Superior temporal gyrus (tissue), 1 donor: ENCODE measurements at regions not wholly inside any gene's neighbourhood (a gene's known extent, or its start where the extent isn't known, plus 50 kb on each side); places are given as distances from the start of the nearest gene placed in this dataset.

Experiments
- DNase-seq: peaks from one replicate; pipeline ENCODE4 v3.0.0-alpha.2; 2016; ENCODE audit errors: extremely low spot score

DNA sequence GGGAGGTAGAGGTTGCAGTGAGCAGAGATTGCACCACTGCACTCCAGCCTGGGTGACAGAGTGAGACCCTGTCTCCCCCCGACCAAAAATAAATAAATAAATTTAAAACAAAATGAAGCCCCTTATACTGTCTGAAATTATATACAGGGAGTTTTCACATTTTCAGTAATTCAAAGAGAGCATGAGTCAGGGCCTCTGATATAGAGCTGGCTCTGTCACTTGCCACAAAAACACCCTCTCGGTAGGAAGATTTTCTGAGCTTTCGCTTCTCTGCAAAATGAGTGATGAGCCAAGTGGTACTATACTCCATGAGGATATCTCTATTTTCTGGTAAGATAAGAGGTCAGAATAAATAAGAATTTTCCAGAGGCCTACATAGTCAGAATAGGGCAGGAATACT, 462.9 kb downstream of the COG6 start:
- no peak for DNase-seq

GRCh38 chr13:40119852-40120251, 464.4 kb downstream of the COG6 start:
- no peak for DNase-seq

DNA sequence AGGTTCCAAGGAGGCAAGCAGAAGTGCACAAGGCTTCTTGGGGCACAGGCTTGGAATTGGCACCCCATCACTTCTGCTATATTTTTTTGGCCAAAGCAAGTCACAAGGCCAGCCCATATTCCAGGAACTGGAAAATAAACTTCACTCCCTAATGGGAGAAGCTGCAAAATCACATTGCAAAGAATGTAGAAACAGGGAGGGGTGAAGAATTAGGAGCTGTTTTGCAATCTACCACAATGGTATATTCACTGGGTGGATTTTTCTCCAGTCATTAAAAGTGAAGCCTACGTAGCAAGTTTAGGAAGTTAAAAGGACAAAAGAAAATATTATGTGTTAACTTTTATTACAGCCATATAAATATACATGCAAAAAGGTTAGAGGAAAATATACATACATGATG, 464.8 kb downstream of the COG6 start:
- DNase-seq: no peak

GRCh38 chr13:40120781-40121180, 465.3 kb downstream of the COG6 start:
- no peak for DNase-seq

- DNase-seq: no peak
Observed at GRCh38 chr13:40121722-40122121, 466.3 kb downstream of the COG6 start.

DNA sequence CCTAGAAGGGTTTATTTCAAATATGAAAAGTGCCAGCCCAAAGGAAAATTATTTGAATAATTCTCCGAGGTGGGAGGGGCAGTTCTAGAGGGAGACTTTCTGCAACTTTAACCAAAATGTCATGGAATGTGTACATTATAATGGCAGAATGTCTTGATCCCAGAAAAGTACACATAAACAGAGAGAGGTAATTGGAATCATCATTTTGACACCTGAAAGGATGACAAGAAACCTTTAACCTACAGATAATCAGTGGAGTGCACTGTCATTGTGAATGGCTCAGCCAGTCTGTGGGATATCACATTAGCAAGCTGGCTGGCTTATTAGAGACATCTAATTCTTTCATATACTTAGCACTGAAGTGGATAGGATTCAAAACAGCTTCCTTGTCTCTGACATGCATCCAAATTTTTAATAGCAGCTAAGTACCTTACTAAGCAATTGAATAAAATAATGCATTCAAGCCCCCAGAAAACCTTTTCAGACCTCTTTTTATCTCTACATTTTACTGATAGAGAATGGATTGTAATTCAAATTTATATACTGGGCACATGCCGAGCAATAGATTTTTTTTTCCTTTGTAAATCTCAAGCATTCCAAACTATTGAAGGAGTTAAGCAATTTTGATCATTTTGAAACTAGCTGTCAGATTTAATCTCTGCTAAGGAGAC, 468.6 kb downstream of the COG6 start:
- no peak for DNase-seq

DNA sequence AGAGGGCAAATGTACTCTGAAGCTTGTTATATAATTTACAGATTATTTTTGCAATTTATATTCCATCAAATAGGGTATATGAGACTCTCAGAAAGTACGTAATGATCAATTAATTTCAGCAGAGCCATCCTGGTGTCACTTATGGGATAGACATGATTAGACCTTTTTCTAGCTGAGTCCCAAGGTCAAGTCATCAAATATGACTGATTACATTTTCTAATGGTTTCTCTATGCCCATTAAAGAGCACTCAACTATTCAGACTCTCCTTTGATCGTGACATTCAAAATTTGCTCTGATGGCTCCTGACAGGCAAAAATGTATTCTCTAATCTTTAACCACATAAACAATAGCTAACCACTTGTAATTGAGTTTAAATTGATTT, 469.2 kb downstream of the COG6 start:
- no peak for DNase-seq

- DNase-seq: no peak
Observed at GRCh38 chr13:40125336-40125735, 469.9 kb downstream of the COG6 start.

DNA sequence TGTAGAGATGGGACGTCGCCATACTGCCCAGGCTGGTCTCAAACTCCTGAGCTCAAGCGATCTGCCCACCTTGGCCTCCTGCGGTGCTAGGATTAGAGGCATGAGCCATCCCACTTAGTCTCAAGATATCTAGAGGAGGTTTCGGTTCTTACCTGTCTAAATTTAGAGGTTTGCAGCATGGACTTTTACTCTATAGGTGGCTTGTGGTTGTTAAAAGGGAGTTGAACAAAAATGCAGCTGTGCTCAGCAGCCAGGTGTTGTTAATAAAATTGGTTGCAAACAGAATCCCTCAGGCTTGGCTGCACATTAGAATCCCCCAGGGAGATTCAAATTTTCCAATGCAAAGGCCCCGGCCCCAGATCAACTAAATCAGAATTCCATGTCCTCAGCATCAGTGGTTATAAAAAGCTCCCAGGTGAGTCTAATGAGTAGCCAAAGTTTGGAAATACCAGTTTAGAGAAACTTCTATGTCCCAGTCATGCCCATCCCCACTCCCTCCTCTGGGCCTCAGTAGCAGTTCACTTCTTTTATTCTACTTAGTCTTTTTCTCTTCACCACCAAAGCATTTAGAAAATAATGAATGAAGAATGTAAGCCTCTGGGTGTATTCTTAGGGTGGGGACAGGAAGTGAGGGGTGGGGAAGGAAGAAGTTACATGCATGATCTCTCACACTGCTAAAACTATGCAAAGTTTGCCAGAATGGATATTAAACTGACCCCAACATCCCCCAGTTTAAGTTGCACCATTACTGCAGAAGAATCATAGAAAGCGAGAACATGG, 471.0 kb downstream of the COG6 start:
- DNase-seq: no peak

DNA sequence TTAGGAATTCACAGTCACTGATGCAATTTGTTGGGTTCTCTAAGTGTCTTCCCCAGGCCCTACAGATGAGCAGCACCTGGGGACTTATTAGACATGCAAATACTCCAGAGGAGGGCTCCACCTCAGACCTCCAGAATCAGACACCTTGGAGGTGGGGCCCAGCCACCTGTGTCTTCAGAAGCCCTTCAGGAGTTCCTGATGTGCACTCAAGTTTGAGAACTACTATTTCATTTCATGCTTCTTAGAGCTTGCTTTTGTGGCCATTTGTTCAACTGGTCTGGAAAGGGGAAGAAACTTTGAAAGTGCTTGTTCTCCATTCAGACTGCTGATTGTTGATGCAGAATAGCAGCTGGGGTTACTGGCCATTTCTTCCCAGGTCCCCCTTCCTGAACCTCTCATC, 472.0 kb downstream of the COG6 start:
- no peak for DNase-seq

GRCh38 chr13:40127925-40128324, 472.5 kb downstream of the COG6 start:
- DNase-seq: no peak

GRCh38 chr13:40129467-40129866, 474.0 kb downstream of the COG6 start:
- DNase-seq: no peak

- no peak for DNase-seq
Observed at GRCh38 chr13:40130871-40131636, 475.6 kb downstream of the COG6 start.

GRCh38 chr13:40132249-40132648, 476.8 kb downstream of the COG6 start:
- no peak for DNase-seq

- no peak for DNase-seq
Observed at GRCh38 chr13:40136896-40137295, 481.4 kb downstream of the COG6 start.

- no peak for DNase-seq
Observed at GRCh38 chr13:40137400-40137799, 481.9 kb downstream of the COG6 start.

DNA sequence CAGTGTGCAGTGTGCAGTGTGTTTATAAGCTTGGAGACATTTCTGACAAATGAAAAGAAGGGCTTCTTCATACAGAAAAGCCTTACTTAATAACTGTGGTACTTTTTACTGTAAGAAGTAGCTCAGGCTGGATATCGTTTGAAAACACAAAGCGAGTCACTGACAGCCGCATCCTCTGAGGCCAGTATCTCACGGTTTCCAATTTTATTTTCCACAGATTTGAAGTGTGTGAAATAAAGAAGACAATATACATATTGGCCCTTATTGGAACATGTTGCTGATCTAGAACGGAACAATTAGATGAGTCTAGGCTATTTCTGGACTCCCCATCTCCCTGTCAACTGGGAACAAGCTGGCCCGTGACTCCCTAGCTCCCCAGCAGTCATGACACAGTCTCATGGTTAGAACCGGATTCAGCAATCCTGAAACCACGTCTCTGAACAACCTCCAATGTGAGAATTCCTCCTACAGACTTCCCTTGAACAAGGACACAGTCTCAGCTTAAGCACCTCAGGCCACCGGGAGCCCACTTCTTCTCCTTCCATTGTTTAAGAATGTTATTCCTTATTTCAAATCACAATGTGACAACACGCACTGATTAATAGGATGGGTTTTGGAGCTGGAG, 484.5 kb downstream of the COG6 start:
- no peak for DNase-seq

DNA sequence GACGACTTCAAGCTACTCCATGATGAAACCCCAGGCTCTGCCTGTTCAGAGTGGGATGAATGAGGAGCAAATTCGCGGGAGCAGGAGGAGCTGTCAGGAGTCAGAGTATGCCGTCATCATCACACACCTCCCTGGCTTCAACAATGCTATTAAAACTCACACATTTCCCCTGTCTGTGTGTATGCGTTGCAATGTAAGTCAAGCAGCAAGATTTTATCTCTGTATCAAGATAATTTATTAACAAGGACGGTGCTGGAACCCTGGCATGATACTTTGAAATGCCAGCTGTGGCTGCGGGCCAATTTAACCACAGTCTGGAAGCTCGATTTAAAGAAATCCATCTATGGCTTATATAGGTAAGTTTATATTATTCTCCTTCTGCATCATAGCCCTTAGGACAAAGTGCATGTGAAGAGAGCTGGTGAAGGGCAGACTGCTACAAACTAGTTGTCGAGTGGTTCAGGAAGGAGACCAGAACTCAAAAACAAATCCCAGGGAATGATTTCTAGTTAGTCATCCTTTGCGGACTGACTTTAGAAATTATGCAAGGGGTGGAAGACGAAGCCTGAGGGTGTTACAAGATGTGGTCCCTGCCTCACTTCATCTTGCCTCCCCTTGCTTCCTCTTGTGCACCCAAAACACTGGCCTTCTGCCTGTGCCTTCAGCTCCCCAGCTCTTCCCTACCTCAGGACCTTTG, 486.5 kb downstream of the COG6 start:
- no peak for DNase-seq

DNA sequence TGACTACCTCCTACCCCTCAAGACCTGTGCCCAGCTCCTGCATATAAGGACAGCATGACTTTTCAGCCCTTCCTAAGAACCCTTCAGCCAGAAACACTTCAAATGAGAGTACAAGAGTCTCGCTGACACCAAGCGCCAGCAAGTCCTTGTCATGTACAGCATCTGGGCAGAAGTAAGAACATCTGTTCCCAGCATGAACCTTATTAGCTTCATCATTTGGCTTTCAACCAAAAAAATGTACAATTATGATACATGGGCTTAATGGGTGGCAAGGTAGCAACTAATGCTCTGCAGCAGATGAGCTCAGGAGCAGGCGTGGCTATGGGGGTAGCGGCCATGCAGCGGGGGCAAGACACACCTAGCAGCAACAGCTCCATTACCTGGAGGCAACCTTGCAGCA, 487.6 kb downstream of the COG6 start:
- no peak for DNase-seq

DNA sequence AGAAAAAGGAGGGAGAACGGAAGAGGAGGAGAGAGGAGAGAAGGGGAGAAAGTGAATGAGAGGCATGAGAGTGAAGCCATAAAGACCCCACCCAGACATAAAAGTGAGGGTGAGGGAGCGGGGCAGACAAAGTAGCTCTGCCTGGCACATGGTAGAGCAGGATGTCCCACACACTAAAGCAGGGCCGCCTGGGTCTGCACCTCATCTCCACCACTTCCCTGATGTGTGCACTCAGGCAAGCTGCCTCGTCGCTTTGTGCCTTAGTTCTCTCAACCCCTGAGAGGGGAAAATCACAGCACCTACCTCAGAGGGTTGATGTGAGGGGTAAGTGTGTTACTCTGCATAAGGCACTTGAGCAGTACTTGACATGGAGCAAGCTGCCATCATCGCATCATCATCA, 488.1 kb downstream of the COG6 start:
- no peak for DNase-seq

- no peak for DNase-seq
Observed at GRCh38 chr13:40145139-40145538, 489.7 kb downstream of the COG6 start.

GRCh38 chr13:40146063-40146462, 490.6 kb downstream of the COG6 start:
- DNase-seq: no peak
